ENCODE measurements at regions not wholly inside any gene's neighbourhood (a gene's known extent, or its start where the extent isn't known, plus 50 kb on each side); places are given as distances from the start of the nearest gene placed in this dataset.

- H3K4me3 ChIP-seq, result no peak overlapping the region
- no peak overlapping the region for H3K4me2 ChIP-seq
- TF ChIP-seq HDAC2 (IDR thresholded peaks at IDR 0.05), result no peak
- no peak for TF ChIP-seq KDM1A (IDR thresholded peaks at IDR 0.05; ENCODE audit: low read depth)
- no peak for TF ChIP-seq GATA3 (IDR thresholded peaks at IDR 0.05; ENCODE audit: borderline replicate concordance)
- no peak for TF ChIP-seq KDM5A (IDR thresholded peaks at IDR 0.05)
- TF ChIP-seq EP300 (IDR thresholded peaks at IDR 0.05), result no peak
- TF ChIP-seq CTCF (IDR thresholded peaks at IDR 0.05), result peak; percentile 44
- no peak for TF ChIP-seq EHF (CRISPR knock-in tag; IDR thresholded peaks at IDR 0.05)
- peak; percentile 46 to 56 for TF ChIP-seq RAD21 (conservative IDR thresholded peaks at IDR 0.05 in 1 of 2, IDR thresholded peaks at IDR 0.05 in 1 of 2)
- peak; percentile 34; the same call in 2 of the 3 replicates for TF ChIP-seq SMC3 (IDR thresholded peaks at IDR 0.05)
- TF ChIP-seq TFCP2L1 (CRISPR knock-in tag; IDR thresholded peaks at IDR 0.05), result no peak
- TF ChIP-seq PBX3 (IDR thresholded peaks at IDR 0.05), result no peak
- TF ChIP-seq PHF8 (IDR thresholded peaks at IDR 0.05; ENCODE audit: borderline replicate concordance, low read depth), result no peak
- no peak for FAIRE-seq
- no peaks in the 10 kb centered on the region for H3K9me3 ChIP-seq
- no peak for ATAC-seq
- CTCF ChIA-PET, result interaction anchor here (1.0 to 1.1 kb wide), 2 partner anchors 122 to 150 kb away, joined by 3 to 5 read pairs; no protein-coding TSS in a partner anchor
- H3K27ac ChIP-seq, result no peak overlapping the region
- 9% methylated on average over 7 of the region's 7 CpGs for WGBS (ENCODE audit: missing lambda C conversion rate)
- POLR2A ChIA-PET, result no interaction called here
- peak; percentile 8 to 21 for DNase-seq (ENCODE audit: low read depth in 1 of 2, low spot score in 1 of 2)
- no peaks in the 10 kb centered on the region for H3K4me1 ChIP-seq
Observed at GRCh38 chr4:54440394-54441136, 211.5 kb downstream of the PDGFRA start.

GRCh38 chr4:54445866-54446265 is 211.9 kb upstream of the KIT start:
- no peak overlapping the region for H3K4me2 ChIP-seq
- H3K4me3 ChIP-seq, result no peak overlapping the region
- TF ChIP-seq ZSCAN20 (CRISPR knock-in tag; IDR thresholded peaks at IDR 0.05) (no peak), MAZ (IDR thresholded peaks at IDR 0.05; ENCODE audit: borderline replicate concordance, low read depth, low read length) (no peak), CBX2 (IDR thresholded peaks at IDR 0.05; ENCODE audit: borderline replicate concordance, low read depth) (no peak), ZC3H11A (IDR thresholded peaks at IDR 0.05) (no peak), JUNB (IDR thresholded peaks at IDR 0.05) (no peak), HES2 (IDR thresholded peaks at IDR 0.05) (no peak), TP53 (CRISPR knock-in tag; IDR thresholded peaks at IDR 0.05) (no peak), JUN (IDR thresholded peaks at IDR 0.05) (no peak), E2F6 (IDR thresholded peaks at IDR 0.05; ENCODE audit: borderline replicate concordance, low read depth) (no peak), RCOR1 (IDR thresholded peaks at IDR 0.05; ENCODE audit: low read depth, low read length) (no peak), ELK1 (IDR thresholded peaks at IDR 0.05; ENCODE audit: low read depth, low read length) (no peak), CTCF (IDR thresholded peaks at IDR 0.05) (no peak), HOXB5 (CRISPR knock-in tag; IDR thresholded peaks at IDR 0.05) (no peak), BCL3 (IDR thresholded peaks at IDR 0.05) (no peak), KDM5A (IDR thresholded peaks at IDR 0.05) (no peak), HMGXB4 (CRISPR knock-in tag; IDR thresholded peaks at IDR 0.05; ENCODE audit: borderline replicate concordance) (no peak), HOXA7 (CRISPR knock-in tag; IDR thresholded peaks at IDR 0.05) (no peak)
- H3K9me3 ChIP-seq, result no peaks in the 10 kb centered on the region
- ChIA-PET CTCF (no interaction called here), POLR2A (no interaction called here)
- no peaks in the 10 kb centered on the region for H3K4me1 ChIP-seq
- FAIRE-seq (no peak), DNase-seq (ENCODE audit: low read depth in 1 of 2, low spot score in 1 of 2) (no peak), ATAC-seq (no peak)
- no peak overlapping the region for H3K27ac ChIP-seq

Data from A549 (cell line).